ENCODE measurements at regions not wholly inside any gene's neighbourhood (a gene's known extent, or its start where the extent isn't known, plus 50 kb on each side); places are given as distances from the start of the nearest gene placed in this dataset.

GRCh38 chr4:45795135-45795534, 328.7 kb downstream of the GABRG1 start:
- ATAC-seq (no peak), DNase-seq (ENCODE audit: low read depth, low spot score) (no peak), FAIRE-seq (no peak)
- ChIA-PET POLR2A (no interaction called here), SMC1A (ENCODE audit: uncharacterized antibody, unreplicated experiment) (no interaction called here), RAD21 (ENCODE audit: unreplicated experiment) (no interaction called here), CTCF (no interaction called here)
- H3K36me3 ChIP-seq (ENCODE audit: control insufficient read depth in 2 of 2, insufficient read depth in 2 of 2, low read length in 1 of 2), result no peaks in the 10 kb centered on the region
- H3K27ac ChIP-seq (ENCODE audit: control insufficient read depth, insufficient read depth), result no peak overlapping the region
- H3K9me3 ChIP-seq (replicated peaks; ENCODE audit: control insufficient read depth, insufficient read depth, low read length), result no peaks in the 10 kb centered on the region
- 23% methylated on average over 6 of the region's 6 CpGs for WGBS (ENCODE audit: insufficient coverage, insufficient replicate concordance, low lambda C conversion rate, missing lambda C conversion rate)
- in situ Hi-C loops (cut with MboI) (no loop called here), intact Hi-C loops (cut with micrococcal nuclease; ENCODE audit: unreplicated experiment) (loop anchor here (5.0 kb wide), 1 partner anchor 42 kb away; no protein-coding TSS in a partner anchor)
- no peaks in the 10 kb centered on the region for H3K79me2 ChIP-seq (ENCODE audit: control insufficient read depth, insufficient read depth, low read length)
- H3K4me3 ChIP-seq, result no peak overlapping the region
- H3K4me1 ChIP-seq (ENCODE audit: control insufficient read depth, insufficient read depth, low read length), result no peaks in the 10 kb centered on the region
- H2AFZ ChIP-seq (ENCODE audit: control insufficient read depth, low read depth, low read length), result no peak overlapping the region
- H3K9ac ChIP-seq (ENCODE audit: control insufficient read depth, insufficient read depth, low read length), result no peak overlapping the region
- no peaks in the 10 kb centered on the region for H3K27me3 ChIP-seq (replicated peaks in 1 of 2; ENCODE audit: control insufficient read depth in 2 of 2, insufficient read depth in 2 of 2, low read length in 1 of 2)
- TF ChIP-seq MTA2 (IDR thresholded peaks at IDR 0.05; ENCODE audit: low read depth) (no peak), SMC3 (IDR thresholded peaks at IDR 0.05; ENCODE audit: borderline replicate concordance, low read length) (no peak), ESRRA (IDR thresholded peaks at IDR 0.05; ENCODE audit: low read length) (no peak), MYC (IDR thresholded peaks at IDR 0.05; ENCODE audit: insufficient read depth, insufficient read length, insufficient replicate concordance, low read length, severe bottlenecking) (no peak)
- no TSS peak for BruUV-seq (replicated peaks)
- H4K20me1 ChIP-seq (ENCODE audit: control insufficient read depth, insufficient read depth), result no peaks in the 10 kb centered on the region
- H3K4me2 ChIP-seq (ENCODE audit: control insufficient read depth, insufficient read depth), result no peak overlapping the region

GRCh38 chr4:45778514-45778913, 345.3 kb downstream of the GABRG1 start:
- H3K36me3 ChIP-seq (ENCODE audit: control insufficient read depth in 2 of 2, insufficient read depth in 2 of 2, low read length in 1 of 2), result no peaks in the 10 kb centered on the region
- FAIRE-seq, result no peak
- TF ChIP-seq FOXM1 (IDR thresholded peaks at IDR 0.05; ENCODE audit: low read depth, low read length) (no peak), ZNF592 (IDR thresholded peaks at IDR 0.05) (no peak)
- SMC1A ChIA-PET (ENCODE audit: uncharacterized antibody, unreplicated experiment), result no interaction called here
- RAD21 ChIA-PET (ENCODE audit: unreplicated experiment), result no interaction called here
- no peak overlapping the region for H2AFZ ChIP-seq (ENCODE audit: control insufficient read depth, low read depth, low read length)
- H3K4me2 ChIP-seq (ENCODE audit: control insufficient read depth, insufficient read depth), result no peak overlapping the region
- intact Hi-C loops (cut with micrococcal nuclease; ENCODE audit: unreplicated experiment), result no loop called here
- in situ Hi-C loops (cut with MboI), result no loop called here
- no peak overlapping the region for H3K27ac ChIP-seq (ENCODE audit: control insufficient read depth, insufficient read depth)
- no peak overlapping the region for H3K4me3 ChIP-seq
- H3K27me3 ChIP-seq (replicated peaks in 1 of 2; ENCODE audit: control insufficient read depth in 2 of 2, insufficient read depth in 2 of 2, low read length in 1 of 2), result no peaks in the 10 kb centered on the region
- ATAC-seq, result no peak
- H3K4me1 ChIP-seq (ENCODE audit: control insufficient read depth, insufficient read depth, low read length), result no peaks in the 10 kb centered on the region
- no peak for DNase-seq (ENCODE audit: low read depth, low spot score)
- CTCF ChIA-PET, result no interaction called here
- H3K79me2 ChIP-seq (ENCODE audit: control insufficient read depth, insufficient read depth, low read length), result no peaks in the 10 kb centered on the region
- no peaks in the 10 kb centered on the region for H4K20me1 ChIP-seq (ENCODE audit: control insufficient read depth, insufficient read depth)
- no TSS peak for BruUV-seq (replicated peaks)
- 29% methylated on average over 1 of the region's 1 CpG for WGBS (ENCODE audit: insufficient coverage, insufficient replicate concordance, low lambda C conversion rate, missing lambda C conversion rate)
- H3K9me3 ChIP-seq (replicated peaks; ENCODE audit: control insufficient read depth, insufficient read depth, low read length), result no peaks in the 10 kb centered on the region
- no peak overlapping the region for H3K9ac ChIP-seq (ENCODE audit: control insufficient read depth, insufficient read depth, low read length)
- POLR2A ChIA-PET, result no interaction called here

Data from GM12878 (cell line).